Loucy (cell line): ENCODE measurements at regions not wholly inside any gene's neighbourhood (a gene's known extent, or its start where the extent isn't known, plus 50 kb on each side); places are given as distances from the start of the nearest gene placed in this dataset.

ENCODE experiments used
- H2AFZ ChIP-seq: fragments of 200-600 bp; sonication (generic); 2 replicates; pipeline ENCODE4 v1.6.0; 2016; ENCODE audit warnings: antibody characterized with exemption, mild to moderate bottlenecking, low read length, moderate library complexity
- H3F3A ChIP-seq: fragments of 200-600 bp; 2 replicates; pipeline ENCODE4 v1.6.0; 2016; ENCODE audit warnings: antibody characterized with exemption, low read depth, mild to moderate bottlenecking
- H3K27me3 ChIP-seq: fragments of 200-600 bp; sonication (generic); 2 replicates; pipeline ENCODE4 v1.6.1; 2014; ENCODE audit warnings: low read length, mild to moderate bottlenecking; ENCODE audit not compliant: insufficient read depth, poor library complexity, severe bottlenecking
- H3K36me3 ChIP-seq: fragments of 200-600 bp; sonication (generic); 2 replicates; pipeline ENCODE4 v1.6.1; 2016; ENCODE audit warnings: low read length; ENCODE audit not compliant: insufficient read depth
- H3K4me1 ChIP-seq: fragments of 200-600 bp; sonication (generic); 2 replicates; pipeline ENCODE4 v1.5.1; 2014; ENCODE audit warnings: low read length, mild to moderate bottlenecking; ENCODE audit not compliant: insufficient read depth, poor library complexity, severe bottlenecking
- H3K4me2 ChIP-seq: fragments of 200-600 bp; sonication (generic); 2 replicates; pipeline ENCODE4 v1.6.0; 2014; ENCODE audit warnings: antibody characterized with exemption, low read length, low read depth, mild to moderate bottlenecking; ENCODE audit not compliant: poor library complexity, severe bottlenecking
- H3K4me3 ChIP-seq: fragments of 200-600 bp; sonication (generic); 2 replicates; pipeline ENCODE4 v1.5.1; 2014; ENCODE audit warnings: low read length, mild to moderate bottlenecking, mixed read lengths; ENCODE audit not compliant: poor library complexity, severe bottlenecking
- H3K79me2 ChIP-seq: fragments of 200-600 bp; sonication (generic); 2 replicates; pipeline ENCODE4 v1.6.1; 2014; ENCODE audit warnings: low read length; ENCODE audit not compliant: insufficient read depth
- H3K9ac ChIP-seq: fragments of 200-600 bp; sonication (generic); 2 replicates; pipeline ENCODE4 v1.6.0; 2014; ENCODE audit warnings: mild to moderate bottlenecking, low read depth, low read length, moderate library complexity; ENCODE audit not compliant: poor library complexity, severe bottlenecking
- H3K9me2 ChIP-seq: fragments of 200-600 bp; sonication (generic); replicated peaks from 2 replicates; pipeline ENCODE4 v1.6.1; 2016; ENCODE audit warnings: low read depth, low read length, mixed read lengths
- H3K9me3 ChIP-seq: fragments of 200-600 bp; sonication (generic); 2 replicates; pipeline ENCODE4 v1.6.1; 2014; ENCODE audit warnings: mild to moderate bottlenecking, antibody characterized with exemption, low read length, low read depth; ENCODE audit not compliant: insufficient read depth
- H4K20me1 ChIP-seq: fragments of 200-600 bp; sonication (generic); 2 replicates; pipeline ENCODE4 v1.6.0; 2014; ENCODE audit warnings: antibody characterized with exemption, low read length, mild to moderate bottlenecking; ENCODE audit not compliant: insufficient read depth, poor library complexity, severe bottlenecking
- EZH2phosphoT487 ChIP-seq: fragments of 200-600 bp; IDR thresholded peaks from 2 replicates; pipeline ENCODE4 v1.6.1; 2018; ENCODE audit warnings: antibody characterized with exemption, mild to moderate bottlenecking, moderate library complexity, borderline replicate concordance
- TF ChIP-seq, protein P1 (sequence below): fragments of 200-600 bp; sonication (generic); conservative IDR thresholded peaks from 2 replicates; pipeline ENCODE4 v1.5.1; 2014; ENCODE audit warnings: mild to moderate bottlenecking, antibody characterized with exemption, low read length

DNA sequence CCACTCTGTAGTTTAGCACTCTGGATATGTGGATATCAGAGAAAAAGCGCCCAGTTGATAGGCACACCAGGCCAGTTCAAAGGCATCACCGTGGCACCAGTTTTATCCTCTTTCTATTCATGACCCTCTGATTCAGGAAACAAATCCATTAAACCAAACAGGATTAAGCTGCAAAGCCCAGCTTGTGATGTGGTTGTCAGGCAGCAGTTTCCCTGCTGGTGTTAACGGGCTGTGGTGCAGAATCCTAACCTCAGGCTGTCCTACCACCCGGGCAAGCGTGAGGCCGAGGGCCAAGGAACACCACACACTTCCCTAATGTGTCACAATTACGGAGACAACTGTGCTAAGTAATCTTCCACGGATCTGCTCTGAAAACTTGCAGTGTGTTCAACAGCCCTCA lies 209.1 kb downstream of the OLFM4 start:
- Histone ChIP-seq H3K27me3 (no peaks in the 10 kb centered on the region), H3K9me2 (no peaks in the 10 kb centered on the region), H3F3A (no peaks in the 10 kb centered on the region), H4K20me1 (no peaks in the 10 kb centered on the region), H3K4me3 (no peak overlapping the region), H3K9me3 (no peaks in the 10 kb centered on the region), H3K36me3 (no peaks in the 10 kb centered on the region), H3K79me2 (no peaks in the 10 kb centered on the region), H3K4me1 (no peaks in the 10 kb centered on the region), H2AFZ (no peak overlapping the region), H3K9ac (no peak overlapping the region), H3K4me2 (no peak overlapping the region)
- TF ChIP-seq EZH2phosphoT487 = no peak
- TF ChIP-seq, protein P1, sequence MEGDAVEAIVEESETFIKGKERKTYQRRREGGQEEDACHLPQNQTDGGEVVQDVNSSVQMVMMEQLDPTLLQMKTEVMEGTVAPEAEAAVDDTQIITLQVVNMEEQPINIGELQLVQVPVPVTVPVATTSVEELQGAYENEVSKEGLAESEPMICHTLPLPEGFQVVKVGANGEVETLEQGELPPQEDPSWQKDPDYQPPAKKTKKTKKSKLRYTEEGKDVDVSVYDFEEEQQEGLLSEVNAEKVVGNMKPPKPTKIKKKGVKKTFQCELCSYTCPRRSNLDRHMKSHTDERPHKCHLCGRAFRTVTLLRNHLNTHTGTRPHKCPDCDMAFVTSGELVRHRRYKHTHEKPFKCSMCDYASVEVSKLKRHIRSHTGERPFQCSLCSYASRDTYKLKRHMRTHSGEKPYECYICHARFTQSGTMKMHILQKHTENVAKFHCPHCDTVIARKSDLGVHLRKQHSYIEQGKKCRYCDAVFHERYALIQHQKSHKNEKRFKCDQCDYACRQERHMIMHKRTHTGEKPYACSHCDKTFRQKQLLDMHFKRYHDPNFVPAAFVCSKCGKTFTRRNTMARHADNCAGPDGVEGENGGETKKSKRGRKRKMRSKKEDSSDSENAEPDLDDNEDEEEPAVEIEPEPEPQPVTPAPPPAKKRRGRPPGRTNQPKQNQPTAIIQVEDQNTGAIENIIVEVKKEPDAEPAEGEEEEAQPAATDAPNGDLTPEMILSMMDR = no peak

DNA sequence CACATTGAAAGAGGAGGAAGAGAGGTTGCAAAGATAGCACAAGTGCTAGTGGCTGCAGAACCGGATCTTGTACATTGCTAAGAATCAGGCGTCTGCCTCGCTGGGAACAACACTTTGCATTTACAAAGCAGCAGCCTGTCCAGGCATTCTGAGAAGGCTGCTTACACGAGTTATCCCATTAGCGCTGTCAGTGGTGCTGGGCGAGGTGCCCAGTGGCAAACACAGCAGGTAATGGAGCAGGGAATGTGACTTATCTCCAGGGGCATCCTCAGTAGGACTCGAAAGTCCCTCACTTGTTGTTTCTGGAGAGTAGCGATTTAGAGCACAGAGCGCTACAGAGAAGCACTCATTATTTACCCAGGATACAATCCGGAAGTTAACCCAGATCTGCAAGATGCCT lies 209.6 kb downstream of the OLFM4 start:
- no peaks in the 10 kb centered on the region for H3K9me2 ChIP-seq
- no peak overlapping the region for H3K9ac ChIP-seq
- TF ChIP-seq, protein P1 = no peak
- no peak for TF ChIP-seq EZH2phosphoT487
- H2AFZ ChIP-seq = no peak overlapping the region
- H3K79me2 ChIP-seq = no peaks in the 10 kb centered on the region
- no peaks in the 10 kb centered on the region for H3K4me1 ChIP-seq
- H3K4me3 ChIP-seq = no peak overlapping the region
- no peaks in the 10 kb centered on the region for H3K27me3 ChIP-seq
- H3K36me3 ChIP-seq = no peaks in the 10 kb centered on the region
- no peaks in the 10 kb centered on the region for H3F3A ChIP-seq
- H3K9me3 ChIP-seq = no peaks in the 10 kb centered on the region
- H4K20me1 ChIP-seq = no peaks in the 10 kb centered on the region
- no peak overlapping the region for H3K4me2 ChIP-seq

DNA sequence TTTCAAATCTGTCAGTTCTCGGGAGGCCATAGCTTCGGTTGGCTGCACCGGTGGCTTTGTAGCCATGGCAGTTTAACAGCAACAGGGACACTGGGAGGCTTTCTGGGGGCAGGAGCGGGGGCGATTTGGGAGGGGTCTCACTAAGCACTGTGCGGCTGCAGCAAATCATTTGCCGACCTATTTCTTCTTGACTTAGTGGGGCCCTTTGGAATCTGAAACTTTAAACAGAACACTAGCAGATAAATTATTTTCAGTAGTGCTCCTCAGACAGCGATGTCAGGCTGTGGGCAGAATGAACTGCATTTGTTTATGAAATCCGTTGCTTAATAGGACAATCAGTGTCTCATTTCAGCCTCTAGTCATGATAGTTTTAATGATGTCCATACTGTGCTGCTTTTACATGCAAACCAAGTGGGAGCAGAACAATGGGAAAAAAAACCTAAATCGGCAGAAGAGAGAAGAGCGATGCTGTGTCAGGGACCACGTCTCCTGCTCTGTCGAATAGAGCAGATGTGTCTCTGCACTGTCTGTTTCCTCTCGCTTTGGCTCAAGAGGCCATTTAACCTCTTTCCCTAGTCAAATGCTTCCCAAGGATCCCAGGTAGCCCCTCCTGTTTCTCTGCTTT lies 211.9 kb downstream of the OLFM4 start:
- Histone ChIP-seq H2AFZ (no peak overlapping the region), H3K9me3 (no peaks in the 10 kb centered on the region), H3F3A (no peaks in the 10 kb centered on the region), H3K9ac (no peak overlapping the region), H4K20me1 (no peaks in the 10 kb centered on the region), H3K4me1 (no peaks in the 10 kb centered on the region), H3K9me2 (no peaks in the 10 kb centered on the region), H3K79me2 (no peaks in the 10 kb centered on the region), H3K4me3 (no peak overlapping the region), H3K4me2 (no peak overlapping the region), H3K36me3 (no peaks in the 10 kb centered on the region), H3K27me3 (no peaks in the 10 kb centered on the region)
- TF ChIP-seq, protein P1 = no peak
- no peak for TF ChIP-seq EZH2phosphoT487
